IPS DF 19.7 (cell line): ENCODE measurements at regions not wholly inside any gene's neighbourhood (a gene's known extent, or its start where the extent isn't known, plus 50 kb on each side); places are given as distances from the start of the nearest gene placed in this dataset.

Experiments used
- DNase-seq: peaks from one replicate; pipeline ENCODE4 v3.0.0-alpha.2; 2013; ENCODE audit warnings: low read depth, low spot score

DNA sequence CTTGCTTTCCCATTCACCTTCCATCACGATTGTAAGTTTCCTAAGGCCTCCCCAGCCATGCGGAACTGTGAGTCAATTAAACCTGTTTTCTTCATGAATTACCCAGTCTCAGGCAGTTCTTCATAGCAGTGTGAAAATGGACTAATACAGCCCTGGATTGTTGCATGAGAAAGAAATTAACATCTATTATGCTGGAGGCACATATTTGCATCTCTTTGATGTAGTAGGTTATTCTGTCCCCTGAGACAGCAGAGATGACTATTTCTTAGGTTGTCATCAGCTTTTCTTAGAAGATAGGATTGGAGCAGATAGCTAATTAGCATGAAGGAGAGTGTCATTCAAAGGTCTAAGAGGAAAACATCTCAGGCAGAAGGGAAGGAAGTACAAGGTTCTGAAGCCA is 166.2 kb downstream of the OMA1 start:
- no peak for DNase-seq

- DNase-seq, result no peak
These were observed 179.3 kb downstream of the OMA1 start for GRCh38 chr1:58367217-58367616.

DNA sequence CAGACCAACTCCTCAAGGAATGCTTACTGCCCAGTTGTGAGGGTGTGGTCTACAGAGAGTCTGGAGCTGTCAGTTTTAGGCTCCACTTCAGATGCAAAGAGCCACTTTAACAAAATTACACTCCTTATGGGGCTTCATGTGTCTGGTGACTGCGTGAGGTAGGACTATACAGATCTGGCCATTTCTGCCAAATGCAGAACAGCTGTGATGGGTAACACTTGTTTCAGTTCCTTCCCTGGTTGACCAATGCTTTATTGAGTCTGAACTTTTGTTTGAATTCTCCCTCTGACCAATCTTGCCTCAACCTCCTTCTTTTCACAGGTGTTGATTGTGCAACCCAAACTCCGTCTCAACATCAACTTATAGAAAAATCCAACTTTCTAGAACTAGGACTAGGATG is 181.2 kb downstream of the OMA1 start:
- DNase-seq, result no peak

GRCh38 chr1:58363585-58363984 is 182.9 kb downstream of the OMA1 start:
- DNase-seq, result no peak

- DNase-seq, result no peak
These were observed 185.4 kb downstream of the OMA1 start for GRCh38 chr1:58361134-58361533.

DNA sequence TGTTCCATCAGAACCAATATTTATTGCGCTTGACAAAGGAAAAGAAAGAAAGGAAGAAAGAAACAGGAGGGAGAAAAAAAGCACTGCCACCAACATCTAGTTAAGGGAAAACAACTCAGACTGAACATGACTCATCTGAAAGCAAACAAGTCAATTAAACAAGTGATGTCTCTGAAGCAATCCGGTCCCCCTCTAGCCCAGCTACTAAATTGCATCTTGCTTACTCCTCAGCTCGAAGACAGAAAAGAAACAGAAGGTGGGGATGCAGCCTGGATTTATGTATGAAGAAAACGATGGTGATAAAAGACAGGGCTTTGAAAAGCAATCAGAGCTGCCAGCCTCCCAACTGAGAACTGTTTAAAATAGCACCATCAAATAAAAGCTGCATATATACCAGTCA is 188.2 kb downstream of the OMA1 start:
- DNase-seq, result no peak

DNA sequence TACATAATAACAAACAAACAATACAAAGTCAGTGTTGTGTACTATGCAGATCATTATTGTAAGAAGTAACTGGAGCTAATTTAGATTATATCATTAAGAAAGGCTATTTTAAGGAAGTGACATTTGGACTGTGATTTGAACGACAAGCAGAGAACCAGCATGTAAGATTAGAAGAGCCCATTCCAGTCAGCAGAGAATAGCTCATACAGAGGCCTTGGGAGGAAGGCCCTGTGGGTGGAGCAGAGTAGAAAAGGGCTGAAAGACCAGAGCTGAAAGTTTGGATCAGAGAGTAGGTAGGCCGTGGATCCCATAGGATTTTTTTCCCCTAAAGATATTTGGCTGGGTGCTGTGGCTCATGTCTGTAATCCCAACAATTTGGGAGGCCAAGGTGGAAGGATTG is 190.1 kb downstream of the OMA1 start:
- DNase-seq, result no peak

- no peak for DNase-seq
These were observed 193.4 kb downstream of the OMA1 start for GRCh38 chr1:58353168-58353567.

- no peak for DNase-seq
These were observed 193.9 kb downstream of the OMA1 start for GRCh38 chr1:58352476-58353092.

GRCh38 chr1:58346036-58346355 is 200.5 kb downstream of the OMA1 start:
- no peak for DNase-seq

DNA sequence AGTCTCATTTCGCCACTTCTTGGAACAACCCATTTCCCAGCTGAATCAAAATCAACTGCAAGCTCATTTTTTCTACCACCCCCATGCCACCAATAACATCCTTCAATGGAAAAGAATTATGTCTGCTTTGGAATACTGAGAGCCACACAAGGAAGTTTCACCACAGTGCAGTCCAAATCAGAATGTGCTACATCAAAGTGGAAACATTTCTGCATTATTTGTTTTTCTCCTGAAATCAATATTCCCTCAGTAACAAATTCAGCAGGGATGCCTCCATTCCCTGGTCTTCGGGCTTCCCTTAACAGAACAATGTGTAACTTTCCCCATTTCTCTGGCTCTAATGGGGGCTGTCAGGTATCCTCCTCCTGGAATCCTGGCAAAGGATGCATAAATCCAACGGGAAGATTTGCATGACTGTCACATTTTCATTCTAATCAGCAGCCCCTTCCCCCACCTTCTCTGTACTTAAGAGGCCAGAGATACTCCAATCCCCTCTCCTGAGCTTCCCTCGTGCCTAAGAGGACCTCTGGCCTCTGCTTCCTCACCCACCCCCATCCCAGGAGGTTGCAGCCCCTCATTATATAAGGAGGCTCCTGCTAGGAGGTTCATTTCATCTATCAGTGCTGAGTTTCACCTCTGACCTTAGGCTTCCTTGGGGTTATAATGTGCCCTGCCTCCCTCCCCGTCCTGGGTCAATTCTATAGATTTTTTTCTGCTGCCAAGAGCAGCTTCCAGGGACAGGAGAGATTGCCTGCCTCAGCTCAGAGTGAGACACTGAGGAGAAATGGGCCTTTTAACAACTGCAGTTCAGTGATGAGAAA is 201.1 kb downstream of the OMA1 start:
- DNase-seq, result no peak

DNA sequence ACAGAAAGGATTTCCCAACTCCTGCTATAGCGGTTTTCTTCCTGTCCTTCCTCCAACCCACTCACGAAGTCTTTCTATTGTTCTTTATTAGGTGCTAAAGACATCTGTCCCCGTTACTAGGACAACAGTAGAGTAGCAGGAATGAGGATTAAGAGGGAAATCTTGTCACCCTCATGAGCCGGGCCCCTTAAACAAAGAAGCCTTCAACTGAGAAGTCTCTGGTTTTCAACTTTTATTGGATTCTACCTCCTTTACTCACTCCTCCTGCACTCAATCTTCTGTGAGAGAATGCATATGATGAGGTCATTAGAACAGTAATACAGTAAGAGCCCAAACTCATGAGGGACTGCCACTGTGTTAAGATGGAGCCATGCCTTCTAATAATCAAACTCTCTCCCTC is 206.3 kb downstream of the OMA1 start:
- no peak for DNase-seq

DNA sequence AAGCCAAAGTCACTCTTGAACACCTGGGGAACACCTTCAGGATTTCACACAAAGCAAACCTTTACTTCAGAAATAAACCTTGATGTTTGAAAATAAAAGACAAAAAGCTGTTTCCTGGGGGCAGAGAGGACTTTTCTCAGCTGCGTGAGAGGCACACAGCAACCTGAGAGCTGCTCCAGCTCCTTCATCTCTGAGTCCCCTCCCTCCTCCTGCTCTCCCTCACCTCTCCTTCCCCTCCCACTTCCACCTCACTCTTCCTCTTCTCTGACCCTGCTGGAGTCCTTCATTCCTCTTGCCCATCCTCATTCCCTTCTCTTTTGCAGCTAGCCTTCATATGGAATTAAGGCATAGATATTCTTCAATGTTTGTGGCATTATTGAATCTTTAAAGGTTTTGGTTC is 208.4 kb downstream of the OMA1 start:
- DNase-seq, result no peak

GRCh38 chr1:58333511-58333910 is 213.0 kb downstream of the OMA1 start:
- no peak for DNase-seq

DNA sequence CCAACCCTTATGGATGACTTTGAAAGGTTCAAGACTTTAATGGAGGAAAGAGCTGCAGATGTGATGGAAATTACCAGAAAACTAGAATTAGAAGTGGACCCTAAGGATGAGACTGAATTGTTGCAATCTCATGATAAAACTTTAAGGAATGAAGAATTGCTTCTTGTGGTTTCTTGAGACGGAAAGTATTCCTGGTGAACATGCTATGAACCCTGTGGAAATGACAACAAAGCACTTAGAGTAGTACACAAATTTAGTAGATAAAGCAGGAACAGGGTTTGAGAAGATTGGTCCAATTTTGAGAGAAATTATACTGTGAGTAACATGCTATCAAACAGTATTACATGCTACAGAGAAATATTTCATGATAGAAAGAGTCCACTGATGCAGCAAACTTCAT is 215.4 kb downstream of the OMA1 start:
- no peak for DNase-seq

GRCh38 chr1:58325866-58326265 is 220.7 kb downstream of the OMA1 start:
- no peak for DNase-seq

DNA sequence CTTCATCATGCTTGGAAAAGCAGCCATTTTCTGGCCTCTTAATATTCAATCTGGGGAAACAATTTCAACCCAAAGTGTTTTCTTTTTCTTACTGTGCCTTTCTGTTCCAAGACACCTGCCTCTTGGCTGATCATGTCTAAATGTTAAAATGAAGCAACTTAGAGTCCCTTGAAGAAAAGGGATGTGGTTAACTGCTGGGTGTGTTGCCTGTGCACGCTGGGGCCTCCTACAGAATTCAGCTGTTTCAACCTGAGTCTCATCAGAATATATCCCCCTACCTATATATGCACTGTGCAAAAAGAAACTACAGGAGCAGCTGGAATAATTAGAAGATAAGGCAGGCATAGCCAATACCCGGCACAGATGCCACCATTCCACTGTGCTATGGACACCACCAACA is 222.0 kb downstream of the OMA1 start:
- no peak for DNase-seq

DNA sequence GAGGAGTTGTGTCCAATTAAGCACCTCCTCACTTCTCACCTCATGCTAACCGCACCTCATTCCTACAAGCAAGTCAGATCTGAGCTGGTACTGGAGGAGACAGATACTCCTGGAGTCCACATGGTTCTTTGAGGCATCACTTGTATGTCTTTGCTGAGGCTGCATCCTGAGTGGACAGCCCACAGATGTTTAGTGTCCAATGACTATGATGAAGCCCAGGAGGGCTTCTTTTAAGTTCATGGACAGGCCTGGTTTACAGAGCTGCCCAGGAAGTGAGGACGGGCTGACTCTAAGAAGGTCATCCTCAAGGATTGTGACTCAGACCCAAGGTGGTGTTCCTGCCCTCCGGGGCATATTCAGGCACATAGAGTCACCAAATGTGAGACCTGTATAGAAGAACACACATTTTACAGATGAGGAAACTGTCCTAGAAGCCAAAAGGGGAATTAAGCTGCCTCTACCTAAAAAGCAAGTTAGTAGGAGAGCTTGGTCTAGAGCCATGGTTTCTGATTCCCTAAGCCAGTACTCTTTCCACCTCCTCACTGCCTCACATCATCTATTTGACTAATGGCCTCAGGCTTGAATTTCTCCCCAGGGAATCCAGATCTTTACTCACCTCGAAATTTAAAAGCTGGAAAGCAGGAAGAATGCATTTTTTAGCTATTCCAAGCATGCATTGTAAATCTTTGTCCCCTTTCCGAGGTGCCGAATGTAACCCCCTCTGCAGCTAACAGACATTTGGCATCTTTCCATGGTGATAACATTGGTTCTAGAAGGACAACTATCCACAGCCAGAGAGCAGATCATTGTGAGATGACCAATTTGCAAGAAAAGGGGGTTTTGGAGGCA is 228.1 kb downstream of the OMA1 start:
- no peak for DNase-seq

DNA sequence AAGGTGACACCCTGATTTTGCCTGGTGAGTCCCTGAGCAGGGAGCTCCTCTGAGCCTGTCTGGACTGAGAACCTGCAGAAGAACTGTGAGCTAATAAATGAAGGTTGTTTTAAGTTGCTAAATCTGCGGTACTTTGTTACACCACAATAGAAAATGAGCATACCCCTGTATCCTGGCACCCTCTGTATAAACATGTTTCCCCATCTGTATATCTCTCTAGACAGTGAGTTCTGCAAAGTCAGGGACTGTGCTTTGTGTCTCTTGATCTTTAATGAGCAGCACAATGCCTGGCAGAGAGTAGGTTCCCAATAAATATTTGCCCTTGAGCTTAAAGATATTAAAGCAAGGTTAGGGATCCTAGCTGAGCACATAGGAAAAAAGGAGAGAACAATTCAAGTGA is 228.8 kb downstream of the OMA1 start:
- no peak for DNase-seq

DNA sequence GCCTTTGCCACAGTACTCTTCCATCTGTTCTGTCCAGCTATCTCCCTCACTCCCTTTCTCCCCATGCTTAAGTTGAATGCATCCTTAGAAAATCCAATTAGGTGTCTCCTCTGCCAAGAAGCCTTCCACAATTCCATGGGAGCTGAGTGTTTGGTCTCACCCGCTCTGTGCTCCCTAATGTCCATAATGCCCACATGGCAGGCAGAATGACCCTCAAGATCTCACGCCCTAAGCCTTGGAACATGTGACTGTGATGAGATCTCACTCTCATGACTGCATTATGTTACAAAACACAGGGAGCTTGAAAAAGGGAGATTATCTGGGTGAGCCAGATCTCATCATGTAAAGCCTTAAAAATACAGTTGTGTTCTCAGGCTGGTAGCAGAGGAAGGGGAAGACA is 229.4 kb downstream of the OMA1 start:
- no peak for DNase-seq

GRCh38 chr1:58316141-58316540 is 230.4 kb downstream of the OMA1 start:
- no peak for DNase-seq

DNA sequence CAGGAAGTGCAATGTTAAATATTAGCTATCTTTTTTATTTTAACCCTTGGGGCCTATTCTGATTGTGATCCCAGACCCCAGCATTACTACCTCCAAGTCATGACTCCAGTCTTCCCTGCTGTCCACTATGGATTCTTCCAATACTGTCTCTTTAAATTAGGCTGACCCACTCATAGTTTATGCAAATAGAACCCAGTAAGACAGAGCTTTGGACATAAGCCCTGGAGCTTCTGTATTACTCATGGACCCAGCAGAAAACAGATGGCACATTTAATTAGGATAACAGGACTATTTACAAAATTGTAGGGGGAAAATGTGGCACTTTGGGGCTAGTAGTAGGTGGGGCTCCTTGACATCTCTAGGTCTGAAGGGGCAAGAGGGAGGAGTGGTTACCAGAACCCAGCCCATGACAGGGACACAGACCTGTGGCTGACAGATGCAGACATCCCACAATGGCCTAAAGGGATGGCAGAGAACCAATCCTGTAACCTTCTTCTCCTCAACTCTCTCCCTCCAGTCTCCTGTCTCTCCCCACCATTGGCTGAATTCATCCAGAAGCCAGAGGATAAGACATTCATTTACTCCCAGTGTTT is 233.5 kb downstream of the OMA1 start:
- DNase-seq, result no peak
